Nephron progenitor cell (in vitro differentiated cells): ENCODE measurements at regions not wholly inside any gene's neighbourhood (a gene's known extent, or its start where the extent isn't known, plus 50 kb on each side); places are given as distances from the start of the nearest gene placed in this dataset.

ENCODE experiments used
- DNase-seq: peaks from one replicate; pipeline ENCODE4 v3.0.0; 2021
- H3K27ac Mint-ChIP-seq: 2 replicates; pipeline ENCODE4 v1.8.0; 2021; ENCODE audit warnings: mild to moderate bottlenecking, moderate library complexity, mixed read lengths
- H3K27me3 Mint-ChIP-seq: 2 replicates; pipeline ENCODE4 v1.8.0; 2021; ENCODE audit warnings: mild to moderate bottlenecking, low read depth, mixed read lengths; ENCODE audit not compliant: poor library complexity
- H3K36me3 Mint-ChIP-seq: 2 replicates; pipeline ENCODE4 v1.8.0; 2021; ENCODE audit warnings: low read depth, mixed read lengths
- H3K4me1 Mint-ChIP-seq: 2 replicates; pipeline ENCODE4 v1.8.0; 2021; ENCODE audit warnings: mixed read lengths
- H3K4me3 Mint-ChIP-seq: 2 replicates; pipeline ENCODE4 v1.8.0; 2021; ENCODE audit warnings: mild to moderate bottlenecking, moderate library complexity, mixed read lengths
- H3K9me3 Mint-ChIP-seq: 2 replicates; pipeline ENCODE4 v1.8.0; 2021; ENCODE audit warnings: mild to moderate bottlenecking, moderate library complexity, mixed read lengths
- CTCF ChIP-seq: fragments of 200-600 bp; sonication (generic); IDR thresholded peaks from 2 replicates; pipeline ENCODE4 v1.5.0; 2021; ENCODE audit warnings: antibody characterized with exemption

GRCh38 chr16:54429029-54429428 lies 142.4 kb upstream of the IRX3 start:
- peaks cover 31% of the 10 kb centered on the region for H3K27me3 Mint-ChIP-seq
- DNase-seq: no peak
- no peak for TF ChIP-seq CTCF
- H3K4me1 Mint-ChIP-seq: peaks cover 51% of the 10 kb centered on the region
- H3K4me3 Mint-ChIP-seq: no peak overlapping the region
- H3K9me3 Mint-ChIP-seq: peaks cover 19% of the 10 kb centered on the region
- peaks cover 10% of the 10 kb centered on the region for H3K36me3 Mint-ChIP-seq
- no peak overlapping the region for H3K27ac Mint-ChIP-seq

GRCh38 chr16:54426553-54426849 lies 139.9 kb upstream of the IRX3 start:
- H3K27me3 Mint-ChIP-seq: peaks cover 30% of the 10 kb centered on the region

GRCh38 chr16:54425681-54426552 lies 139.3 kb upstream of the IRX3 start:
- Mint-ChIP-seq H3K4me3 (no peak overlapping the region), H3K27ac (no peak overlapping the region), H3K9me3 (peaks cover 19% of the 10 kb centered on the region), H3K4me1 (peaks cover 32% of the 10 kb centered on the region), H3K27me3 (peaks cover 30% of the 10 kb centered on the region), H3K36me3 (peaks cover 10% of the 10 kb centered on the region)
- TF ChIP-seq CTCF: no peak
- DNase-seq: no peak

More at GRCh38 chr16:54426553-54426849, 139.9 kb upstream of the IRX3 start:
- H3K4me1 Mint-ChIP-seq: peaks cover 38% of the 10 kb centered on the region
- no peak for DNase-seq
- H3K9me3 Mint-ChIP-seq: peaks cover 19% of the 10 kb centered on the region
- no peak for TF ChIP-seq CTCF
- H3K36me3 Mint-ChIP-seq: peaks cover 10% of the 10 kb centered on the region
- H3K4me3 Mint-ChIP-seq: no peak overlapping the region
- H3K27ac Mint-ChIP-seq: no peak overlapping the region

- Mint-ChIP-seq H3K27ac (no peak overlapping the region), H3K36me3 (peaks cover 10% of the 10 kb centered on the region), H3K4me3 (no peak overlapping the region), H3K4me1 (peaks cover 24% of the 10 kb centered on the region), H3K9me3 (peaks cover 17% of the 10 kb centered on the region), H3K27me3 (peaks cover 30% of the 10 kb centered on the region)
- TF ChIP-seq CTCF: no peak
- DNase-seq: no peak
Observed at GRCh38 chr16:54425068-54425467, 138.5 kb upstream of the IRX3 start.

GRCh38 chr16:54424043-54424451 lies 137.5 kb upstream of the IRX3 start:
- peaks cover 21% of the 10 kb centered on the region for H3K4me1 Mint-ChIP-seq
- no peak overlapping the region for H3K27ac Mint-ChIP-seq
- no peak for TF ChIP-seq CTCF
- no peak overlapping the region for H3K4me3 Mint-ChIP-seq
- peaks cover 30% of the 10 kb centered on the region for H3K27me3 Mint-ChIP-seq
- H3K36me3 Mint-ChIP-seq: peaks cover 8% of the 10 kb centered on the region
- H3K9me3 Mint-ChIP-seq: peaks cover 9% of the 10 kb centered on the region
- DNase-seq: no peak

GRCh38 chr16:54422569-54422978 lies 136.0 kb upstream of the IRX3 start:
- H3K4me1 Mint-ChIP-seq: peaks cover 29% of the 10 kb centered on the region

More at GRCh38 chr16:54422569-54422978, 136.0 kb upstream of the IRX3 start:
- Mint-ChIP-seq H3K27ac (peak overlapping the region; percentile 43), H3K27me3 (peaks cover 23% of the 10 kb centered on the region), H3K36me3 (no peaks in the 10 kb centered on the region), H3K9me3 (no peaks in the 10 kb centered on the region), H3K4me3 (no peak overlapping the region)
- DNase-seq: no peak
- no peak for TF ChIP-seq CTCF
